Endodermal cell (in vitro differentiated cells): ENCODE measurements at regions not wholly inside any gene's neighbourhood (a gene's known extent, or its start where the extent isn't known, plus 50 kb on each side); places are given as distances from the start of the nearest gene placed in this dataset.

Source experiments
- DNase-seq: peaks from one replicate; pipeline ENCODE4 v3.0.0-alpha.2; 2017
- H3K27ac ChIP-seq: 2 replicates; pipeline ENCODE4 v1.5.1; 2013; ENCODE audit warnings: mild to moderate bottlenecking, low read depth, low read length, moderate library complexity
- H3K27me3 ChIP-seq: 2 replicates; pipeline ENCODE4 v1.6.1; 2013; ENCODE audit warnings: mild to moderate bottlenecking, low read length, moderate library complexity; ENCODE audit not compliant: insufficient read depth, control insufficient read depth, poor library complexity, severe bottlenecking
- H3K36me3 ChIP-seq: 2 replicates; pipeline ENCODE4 v1.7.0; 2013; ENCODE audit warnings: mild to moderate bottlenecking, low read length, moderate library complexity; ENCODE audit not compliant: control insufficient read depth, insufficient read depth
- H3K4me1 ChIP-seq: one replicate; pipeline ENCODE4 v1.7.0; 2013; ENCODE audit warnings: low read length; ENCODE audit not compliant: control insufficient read depth, insufficient read depth
- H3K4me3 ChIP-seq: 2 replicates; pipeline ENCODE4 v1.5.1; 2013; ENCODE audit warnings: mild to moderate bottlenecking, low read length, moderate library complexity
- H3K9ac ChIP-seq: 2 replicates; pipeline ENCODE4 v1.6.1; 2013; ENCODE audit warnings: mild to moderate bottlenecking, low read length, moderate library complexity; ENCODE audit not compliant: poor library complexity, severe bottlenecking; ENCODE audit errors: extremely low read depth
- H3K9me3 ChIP-seq: 2 replicates; pipeline ENCODE4 v1.6.1; 2013; ENCODE audit warnings: mild to moderate bottlenecking, low read length, moderate library complexity; ENCODE audit not compliant: control insufficient read depth
- H3K27ac Mint-ChIP-seq: 2 replicates; pipeline ENCODE4 v1.8.0; 2020; ENCODE audit warnings: mixed read lengths
- H3K27me3 Mint-ChIP-seq: 2 replicates; pipeline ENCODE4 v1.8.0; 2021; ENCODE audit warnings: mild to moderate bottlenecking, mixed read lengths; ENCODE audit not compliant: insufficient read depth
- H3K36me3 Mint-ChIP-seq: 2 replicates; pipeline ENCODE4 v1.8.0; 2020; ENCODE audit warnings: low read depth, mixed read lengths
- H3K4me1 Mint-ChIP-seq: 2 replicates; pipeline ENCODE4 v1.8.0; 2020; ENCODE audit warnings: mixed read lengths
- H3K4me3 Mint-ChIP-seq: 2 replicates; pipeline ENCODE4 v1.8.0; 2020; ENCODE audit warnings: mild to moderate bottlenecking, moderate library complexity, mixed read lengths
- H3K9me3 Mint-ChIP-seq: 2 replicates; pipeline ENCODE4 v1.8.0; 2020; ENCODE audit warnings: mild to moderate bottlenecking, mixed read lengths
- WGBS, 2 experiments: methylation state at CpG; one replicate each; pipeline versions ENCODE4 v1.1.5 to v1.1.7; 2013; ENCODE audit warnings: missing lambda C conversion rate in 2 of 2, mixed read lengths in 1 of 2; ENCODE audit not compliant: insufficient coverage in 1 of 2, insufficient read length in 1 of 2; 5-methylcytosine and 5-hydroxymethylcytosine counted together
- TF ChIP-seq, protein P1 (sequence below): fragments of 200-600 bp; sonication (generic); conservative IDR thresholded peaks from 2 replicates; pipeline ENCODE4 v1.5.0; 2021; ENCODE audit warnings: antibody characterized with exemption, mild to moderate bottlenecking

GRCh38 chr4:125011646-125012045 lies 299.1 kb upstream of the ANKRD50 start:
- TF ChIP-seq, protein P1, sequence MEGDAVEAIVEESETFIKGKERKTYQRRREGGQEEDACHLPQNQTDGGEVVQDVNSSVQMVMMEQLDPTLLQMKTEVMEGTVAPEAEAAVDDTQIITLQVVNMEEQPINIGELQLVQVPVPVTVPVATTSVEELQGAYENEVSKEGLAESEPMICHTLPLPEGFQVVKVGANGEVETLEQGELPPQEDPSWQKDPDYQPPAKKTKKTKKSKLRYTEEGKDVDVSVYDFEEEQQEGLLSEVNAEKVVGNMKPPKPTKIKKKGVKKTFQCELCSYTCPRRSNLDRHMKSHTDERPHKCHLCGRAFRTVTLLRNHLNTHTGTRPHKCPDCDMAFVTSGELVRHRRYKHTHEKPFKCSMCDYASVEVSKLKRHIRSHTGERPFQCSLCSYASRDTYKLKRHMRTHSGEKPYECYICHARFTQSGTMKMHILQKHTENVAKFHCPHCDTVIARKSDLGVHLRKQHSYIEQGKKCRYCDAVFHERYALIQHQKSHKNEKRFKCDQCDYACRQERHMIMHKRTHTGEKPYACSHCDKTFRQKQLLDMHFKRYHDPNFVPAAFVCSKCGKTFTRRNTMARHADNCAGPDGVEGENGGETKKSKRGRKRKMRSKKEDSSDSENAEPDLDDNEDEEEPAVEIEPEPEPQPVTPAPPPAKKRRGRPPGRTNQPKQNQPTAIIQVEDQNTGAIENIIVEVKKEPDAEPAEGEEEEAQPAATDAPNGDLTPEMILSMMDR, result no peak
- Mint-ChIP-seq H3K9me3 (peaks cover 9% of the 10 kb centered on the region), H3K4me3 (no peak overlapping the region), H3K4me1 (no peaks in the 10 kb centered on the region), H3K27ac (no peak overlapping the region), H3K36me3 (peaks cover 2% of the 10 kb centered on the region), H3K27me3 (no peaks in the 10 kb centered on the region)
- H3K27me3 ChIP-seq, result no peaks in the 10 kb centered on the region
- no peak overlapping the region for H3K27ac ChIP-seq
- H3K4me1 ChIP-seq, result no peaks in the 10 kb centered on the region
- DNase-seq, result no peak
- no peak overlapping the region for H3K4me3 ChIP-seq
- peaks cover 4% of the 10 kb centered on the region for H3K9me3 ChIP-seq
- no peak overlapping the region for H3K9ac ChIP-seq
- no peaks in the 10 kb centered on the region for H3K36me3 ChIP-seq
- WGBS, 2 experiments, result 89 to 100% methylated on average over 1 of the region's 2 CpGs

- H3K4me3 Mint-ChIP-seq, result no peak overlapping the region
- no peak overlapping the region for H3K27ac Mint-ChIP-seq
- H3K36me3 Mint-ChIP-seq, result peaks cover 4% of the 10 kb centered on the region
- DNase-seq, result peak; percentile 52
- no peak overlapping the region for H3K27ac ChIP-seq
- no peak overlapping the region for H3K9ac ChIP-seq
- TF ChIP-seq, protein P1, result no peak
- peaks cover 13% of the 10 kb centered on the region for H3K9me3 Mint-ChIP-seq
- no peaks in the 10 kb centered on the region for H3K4me1 ChIP-seq
- no peaks in the 10 kb centered on the region for H3K27me3 Mint-ChIP-seq
- H3K4me3 ChIP-seq, result no peak overlapping the region
- 83 to 88% methylated on average over 2 to 7 of the region's 7 CpGs for WGBS, 2 experiments
- no peaks in the 10 kb centered on the region for H3K4me1 Mint-ChIP-seq
- H3K36me3 ChIP-seq, result no peaks in the 10 kb centered on the region
- H3K9me3 ChIP-seq, result peaks cover 9% of the 10 kb centered on the region
- H3K27me3 ChIP-seq, result no peaks in the 10 kb centered on the region
Measured at GRCh38 chr4:125010796-125011503, 298.4 kb upstream of the ANKRD50 start.

GRCh38 chr4:125008676-125009075 lies 296.1 kb upstream of the ANKRD50 start:
- peaks cover 4% of the 10 kb centered on the region for H3K36me3 Mint-ChIP-seq
- TF ChIP-seq, protein P1, result no peak
- no peaks in the 10 kb centered on the region for H3K27me3 Mint-ChIP-seq
- DNase-seq, result no peak
- H3K9me3 ChIP-seq, result peaks cover 9% of the 10 kb centered on the region
- no peak overlapping the region for H3K27ac ChIP-seq
- H3K4me1 Mint-ChIP-seq, result no peaks in the 10 kb centered on the region
- no peak overlapping the region for H3K9ac ChIP-seq
- no peak overlapping the region for H3K27ac Mint-ChIP-seq
- H3K36me3 ChIP-seq, result no peaks in the 10 kb centered on the region
- H3K27me3 ChIP-seq, result no peaks in the 10 kb centered on the region
- H3K4me3 Mint-ChIP-seq, result no peak overlapping the region
- no peak overlapping the region for H3K4me3 ChIP-seq
- WGBS, 2 experiments, result 100% methylated on average over 1 of the region's 1 CpG
- no peaks in the 10 kb centered on the region for H3K4me1 ChIP-seq
- H3K9me3 Mint-ChIP-seq, result peaks cover 13% of the 10 kb centered on the region
